ENCODE measurements at regions not wholly inside any gene's neighbourhood (a gene's known extent, or its start where the extent isn't known, plus 50 kb on each side); places are given as distances from the start of the nearest gene placed in this dataset.
"Not testable (repeated sequence)": the region's sequence is repeated elsewhere in the genome, so short reads cannot be mapped to it uniquely, and the experiment has no call there.

GRCh38 chrX:128439159-128439558 is 387.0 kb upstream of the ACTRT1 start:
- intact Hi-C loops (cut with DNase I; ENCODE audit: low total_unique reads) = no loop called here
- Histone ChIP-seq H3K4me3 (no peak overlapping the region), H3K27ac (no peak overlapping the region), H3K4me1 (no peaks in the 10 kb centered on the region), H3K27me3 (no peaks in the 10 kb centered on the region), H3K9me3 (no peaks in the 10 kb centered on the region), H3K36me3 (no peaks in the 10 kb centered on the region)
- no peak for TF ChIP-seq CTCF (IDR thresholded peaks at IDR 0.05)
- DNase-seq = no peak

GRCh38 chrX:128438082-128438481 is 385.9 kb upstream of the ACTRT1 start:
- Histone ChIP-seq H3K27ac (no peak overlapping the region), H3K36me3 (no peaks in the 10 kb centered on the region), H3K4me3 (no peak overlapping the region), H3K4me1 (no peaks in the 10 kb centered on the region), H3K9me3 (no peaks in the 10 kb centered on the region), H3K27me3 (no peaks in the 10 kb centered on the region)
- no peak for DNase-seq
- intact Hi-C loops (cut with DNase I; ENCODE audit: low total_unique reads) = no loop called here
- no peak for TF ChIP-seq CTCF (IDR thresholded peaks at IDR 0.05)

- TF ChIP-seq CTCF (IDR thresholded peaks at IDR 0.05) = no peak
- Histone ChIP-seq H3K4me1 (no peaks in the 10 kb centered on the region), H3K36me3 (no peaks in the 10 kb centered on the region), H3K4me3 (no peak overlapping the region), H3K27ac (no peak overlapping the region), H3K9me3 (no peaks in the 10 kb centered on the region), H3K27me3 (no peaks in the 10 kb centered on the region)
- no peak for DNase-seq
- intact Hi-C loops (cut with DNase I; ENCODE audit: low total_unique reads) = no loop called here
Observed at GRCh38 chrX:128436397-128437103, 384.3 kb upstream of the ACTRT1 start.

- TF ChIP-seq CTCF (IDR thresholded peaks at IDR 0.05) = no peak
- DNase-seq = no peak
- no peak overlapping the region for H3K27ac ChIP-seq
- no peaks in the 10 kb centered on the region for H3K9me3 ChIP-seq
- H3K27me3 ChIP-seq = no peaks in the 10 kb centered on the region
- no peaks in the 10 kb centered on the region for H3K36me3 ChIP-seq
- intact Hi-C loops (cut with DNase I; ENCODE audit: low total_unique reads) = no loop called here
- no peaks in the 10 kb centered on the region for H3K4me1 ChIP-seq
- no peak overlapping the region for H3K4me3 ChIP-seq
Observed at GRCh38 chrX:128425546-128425945, 373.3 kb upstream of the ACTRT1 start.

DNA sequence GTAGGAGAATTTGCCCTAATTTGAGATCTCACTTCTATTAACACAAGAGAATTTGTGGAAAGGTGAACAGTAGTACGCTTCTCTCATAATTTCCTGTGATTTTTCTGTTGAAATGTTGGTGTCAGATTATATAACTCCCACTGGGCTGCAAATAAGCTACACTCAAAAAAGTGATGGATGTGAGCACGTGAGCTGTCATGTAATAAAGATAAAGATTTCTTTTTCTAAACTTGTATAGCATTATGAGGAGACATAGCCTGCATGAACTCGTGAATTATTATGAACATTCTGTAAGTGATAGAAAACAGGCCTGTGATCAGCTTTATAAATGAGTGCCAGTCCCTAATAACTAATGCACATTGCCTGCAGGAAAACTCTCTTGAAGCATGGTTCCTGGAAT is 356.6 kb upstream of the ACTRT1 start:
- no peaks in the 10 kb centered on the region for H3K36me3 ChIP-seq
- intact Hi-C loops (cut with DNase I; ENCODE audit: low total_unique reads) = no loop called here
- no peaks in the 10 kb centered on the region for H3K9me3 ChIP-seq
- no peaks in the 10 kb centered on the region for H3K27me3 ChIP-seq
- no peak for TF ChIP-seq CTCF (IDR thresholded peaks at IDR 0.05)
- DNase-seq = no peak
- no peak overlapping the region for H3K4me3 ChIP-seq
- no peaks in the 10 kb centered on the region for H3K4me1 ChIP-seq
- no peak overlapping the region for H3K27ac ChIP-seq

DNA sequence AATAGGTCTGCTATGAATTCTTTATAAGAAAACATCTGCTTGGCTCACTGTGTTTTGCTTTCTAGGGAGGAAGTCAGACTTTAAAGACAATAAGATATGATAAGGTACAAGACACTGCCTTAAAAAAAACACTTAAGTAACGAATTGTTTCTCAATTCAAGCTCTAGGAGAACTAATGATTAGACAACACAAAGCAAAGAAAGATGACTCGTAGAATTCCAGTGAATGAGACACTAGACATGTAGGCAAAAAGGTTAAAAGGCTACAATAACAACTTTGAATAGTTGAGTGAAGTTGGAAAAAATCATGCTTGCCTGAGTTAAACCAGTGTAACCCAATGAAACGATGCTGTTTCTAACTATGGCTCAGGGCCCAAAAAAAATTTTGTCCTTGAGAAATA is 344.4 kb upstream of the ACTRT1 start:
- no peak for TF ChIP-seq CTCF (IDR thresholded peaks at IDR 0.05)
- intact Hi-C loops (cut with DNase I; ENCODE audit: low total_unique reads) = no loop called here
- H3K9me3 ChIP-seq = no peaks in the 10 kb centered on the region
- no peaks in the 10 kb centered on the region for H3K4me1 ChIP-seq
- H3K4me3 ChIP-seq = no peak overlapping the region
- no peaks in the 10 kb centered on the region for H3K27me3 ChIP-seq
- no peak overlapping the region for H3K27ac ChIP-seq
- no peak for DNase-seq
- no peaks in the 10 kb centered on the region for H3K36me3 ChIP-seq

DNA sequence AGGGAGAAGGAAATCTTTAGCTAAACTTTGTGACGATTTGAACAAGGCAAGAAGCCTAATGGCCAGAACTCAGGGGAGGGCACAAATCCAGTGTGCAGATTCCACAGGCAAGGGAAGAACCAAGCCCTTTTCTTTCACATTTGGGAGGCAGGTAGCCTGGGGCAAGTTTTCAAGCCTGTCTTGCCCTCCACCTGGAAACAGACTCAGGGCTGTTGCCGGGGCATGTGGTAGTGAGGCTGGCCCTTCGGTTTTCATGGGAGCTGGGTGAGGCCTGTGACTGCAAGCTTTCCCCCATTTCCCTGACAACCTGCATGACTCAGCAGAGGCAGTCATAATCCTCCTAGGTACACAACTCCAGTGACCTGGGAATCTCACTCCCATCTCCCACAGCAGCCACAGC is 331.6 kb upstream of the ACTRT1 start:
- H3K36me3 ChIP-seq; intact Hi-C loops (cut with DNase I; ENCODE audit: low total_unique reads); H3K27ac ChIP-seq: not testable (repeated sequence)

More for the DNA sequence above, 331.6 kb upstream of the ACTRT1 start:
- H3K4me1 ChIP-seq, H3K27me3 ChIP-seq, H3K4me3 ChIP-seq, H3K9me3 ChIP-seq, DNase-seq: not testable (repeated sequence)

Data from tibial artery (tissue), 4 donors.